Stromal cell of bone marrow (primary cell): ENCODE measurements at regions not wholly inside any gene's neighbourhood (a gene's known extent, or its start where the extent isn't known, plus 50 kb on each side); places are given as distances from the start of the nearest gene placed in this dataset.

Source experiments
- DNase-seq: peaks from one replicate; pipeline ENCODE4 v3.0.0-alpha.2; 2012; ENCODE audit warnings: low read depth

DNA sequence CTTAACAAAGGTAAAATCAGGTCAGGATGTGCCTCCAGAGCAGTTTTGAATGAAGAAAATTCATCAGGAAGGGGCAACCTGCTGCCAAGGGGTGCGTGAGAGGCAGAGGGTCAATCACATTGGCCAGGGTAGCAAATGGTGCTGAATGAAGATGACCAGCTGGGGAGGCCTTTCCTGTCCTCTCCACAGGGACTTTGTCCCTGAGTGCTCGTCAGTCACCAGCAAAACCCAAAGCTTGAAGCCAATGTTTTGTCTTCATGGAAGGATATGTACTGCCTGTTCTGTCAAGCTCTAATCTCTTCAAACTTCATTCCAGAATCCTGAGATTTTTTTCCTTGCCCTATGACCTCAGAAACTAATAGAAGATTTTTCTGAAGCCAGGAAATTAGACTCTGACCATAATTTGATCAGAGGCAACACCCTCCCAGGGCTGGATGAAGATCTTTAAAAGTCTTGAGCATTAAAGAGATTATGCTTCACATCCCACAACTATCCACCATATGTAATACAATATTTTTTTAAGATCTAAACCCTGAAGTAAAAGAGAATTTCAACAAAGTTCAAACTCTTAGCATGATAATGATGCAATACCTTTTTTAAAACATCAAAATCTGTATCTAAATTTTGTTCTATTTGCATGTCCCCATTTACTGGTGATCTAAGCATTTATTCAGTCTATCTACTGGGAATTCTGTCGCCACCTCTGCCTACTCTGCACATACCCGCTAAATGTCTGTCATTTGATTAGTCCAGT, 243.0 kb downstream of the SNX13 start:
- DNase-seq: no peak

DNA sequence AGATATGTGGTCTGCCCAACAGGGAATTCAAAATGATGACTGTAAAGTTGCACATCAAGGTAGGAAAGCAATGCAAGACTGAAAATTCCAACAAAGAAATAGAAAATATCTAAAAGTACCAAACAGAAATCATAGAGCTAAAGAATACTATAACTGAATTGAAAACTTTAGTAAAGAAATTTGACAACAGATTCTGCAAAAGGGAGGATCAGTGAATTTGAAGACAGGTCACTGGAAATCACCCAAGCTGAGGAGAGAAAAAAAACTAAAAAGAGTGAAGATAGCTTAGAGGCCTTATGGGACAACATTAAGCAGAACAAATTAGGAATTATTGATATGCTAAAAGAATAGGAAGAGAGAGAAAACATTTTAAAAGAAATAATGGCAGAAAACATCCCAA, 240.6 kb downstream of the SNX13 start:
- DNase-seq: no peak

DNA sequence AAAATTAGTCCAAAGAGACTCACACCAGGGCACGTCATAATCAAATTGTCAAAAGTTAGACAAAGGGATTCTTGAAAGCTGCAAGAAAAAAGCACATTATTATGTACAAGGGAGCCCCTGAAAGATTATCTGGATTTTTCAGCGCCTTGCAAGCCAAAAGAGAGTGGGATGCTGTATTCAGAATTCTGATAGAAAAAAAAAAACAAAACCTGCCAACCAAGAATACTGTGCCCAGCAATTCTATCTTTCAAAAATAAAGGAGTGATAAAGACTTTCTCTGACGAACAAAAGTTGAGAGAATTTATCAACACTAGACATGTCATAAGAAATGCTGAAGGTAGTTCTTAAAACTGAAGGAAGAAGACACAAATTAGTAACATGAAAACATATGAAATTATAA, 240.2 kb downstream of the SNX13 start:
- no peak for DNase-seq

GRCh38 chr7:17706275-17706674, 234.0 kb downstream of the SNX13 start:
- no peak for DNase-seq

DNA sequence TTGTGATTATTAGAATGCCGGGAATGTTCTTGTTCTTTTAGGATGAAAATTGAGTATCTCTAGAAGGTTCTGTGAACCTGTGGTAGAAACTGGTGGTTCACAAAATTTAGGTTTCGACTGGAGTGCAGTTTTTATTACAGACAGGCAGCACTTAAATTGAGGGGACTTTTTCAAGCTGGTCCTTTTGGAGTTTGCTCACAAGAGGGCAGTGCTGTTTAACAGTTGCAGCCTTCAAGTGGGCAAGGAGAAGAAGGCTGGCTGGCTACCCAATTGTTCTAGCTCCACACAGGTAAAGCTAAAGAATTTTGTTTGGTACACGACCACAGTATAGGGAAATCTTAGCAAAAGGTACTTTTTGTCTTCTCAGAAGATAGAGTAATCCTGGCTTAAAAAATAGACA, 233.6 kb downstream of the SNX13 start:
- peak; percentile 55 for DNase-seq

- no peak for DNase-seq
Observed at GRCh38 chr7:17709127-17709526, 231.2 kb downstream of the SNX13 start.

- no peak for DNase-seq
Observed at GRCh38 chr7:17709599-17709998, 230.7 kb downstream of the SNX13 start.

- DNase-seq: no peak
Observed at GRCh38 chr7:17710312-17710711, 230.0 kb downstream of the SNX13 start.

DNA sequence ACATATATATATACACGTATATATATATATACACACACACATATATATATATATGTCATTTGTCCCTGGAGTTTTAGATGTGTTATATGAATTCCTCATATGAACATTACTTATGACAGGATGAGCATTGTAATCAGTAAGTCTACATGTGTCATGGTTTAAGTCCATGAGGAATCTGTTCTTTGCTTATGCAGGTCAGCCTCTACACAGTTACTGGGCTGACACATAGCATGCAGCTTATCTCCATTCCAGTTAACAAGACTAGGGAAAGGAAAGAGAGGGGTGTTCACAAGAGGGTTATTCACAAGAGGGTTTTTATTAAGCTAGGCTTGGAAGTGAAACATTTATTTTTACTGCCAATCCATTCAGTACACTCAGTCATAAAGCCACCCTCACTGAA, 226.7 kb downstream of the SNX13 start:
- DNase-seq: no peak

DNA sequence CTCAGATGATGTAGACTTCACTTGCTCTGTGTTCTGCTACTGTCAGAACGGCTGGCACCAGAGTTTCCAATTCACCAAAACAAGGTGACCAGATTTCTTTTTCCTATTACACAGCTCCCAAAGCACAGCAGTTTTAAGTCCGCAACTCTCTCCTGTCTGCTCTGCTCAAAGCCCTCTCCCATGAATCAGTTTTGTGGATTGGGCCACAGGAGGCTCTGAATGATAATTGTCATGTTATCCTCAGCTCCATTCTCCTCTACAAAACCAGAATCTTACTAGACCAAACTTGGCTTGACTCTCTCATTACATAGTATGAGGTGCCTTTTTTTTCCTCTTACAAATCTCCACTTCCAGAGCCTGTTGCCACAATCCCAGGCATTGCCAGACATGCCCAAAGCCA, 223.5 kb downstream of the SNX13 start:
- no peak for DNase-seq

- no peak for DNase-seq
Observed at GRCh38 chr7:17719998-17720397, 220.3 kb downstream of the SNX13 start.

GRCh38 chr7:17721736-17722285, 218.5 kb downstream of the SNX13 start:
- no peak for DNase-seq

GRCh38 chr7:17722798-17723197, 217.5 kb downstream of the SNX13 start:
- DNase-seq: no peak

- DNase-seq: peak; percentile 36
Observed at GRCh38 chr7:17725821-17726220, 214.5 kb downstream of the SNX13 start.

DNA sequence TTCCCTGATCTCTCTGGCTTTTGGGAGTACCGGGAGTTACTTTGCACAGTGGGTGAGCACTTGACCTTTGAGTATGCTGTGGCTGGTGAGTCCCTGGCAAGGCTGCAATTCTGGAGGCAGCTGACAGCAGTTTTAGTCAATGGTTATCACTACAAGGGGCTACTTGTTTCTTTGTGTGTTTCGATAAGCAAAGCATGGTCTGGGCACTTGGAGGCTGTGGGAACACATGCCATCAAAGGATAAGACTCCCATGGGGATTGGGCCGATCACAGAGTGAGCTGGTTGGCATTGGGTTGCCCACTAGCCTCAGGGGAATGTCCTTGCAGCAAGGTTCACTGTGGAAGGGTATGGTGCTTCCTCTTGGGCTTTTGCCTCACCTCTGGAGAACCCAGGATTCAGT, 208.2 kb downstream of the SNX13 start:
- DNase-seq: no peak
